Loucy (cell line): ENCODE measurements at regions not wholly inside any gene's neighbourhood (a gene's known extent, or its start where the extent isn't known, plus 50 kb on each side); places are given as distances from the start of the nearest gene placed in this dataset.

ENCODE experiments used
- CTCF ChIP-seq: fragments of 200-600 bp; sonication (generic); conservative IDR thresholded peaks from 2 replicates; pipeline ENCODE4 v1.5.1; 2014; ENCODE audit warnings: mild to moderate bottlenecking, antibody characterized with exemption, low read length
- EZH2phosphoT487 ChIP-seq: fragments of 200-600 bp; IDR thresholded peaks from 2 replicates; pipeline ENCODE4 v1.6.1; 2018; ENCODE audit warnings: antibody characterized with exemption, mild to moderate bottlenecking, moderate library complexity, borderline replicate concordance

DNA sequence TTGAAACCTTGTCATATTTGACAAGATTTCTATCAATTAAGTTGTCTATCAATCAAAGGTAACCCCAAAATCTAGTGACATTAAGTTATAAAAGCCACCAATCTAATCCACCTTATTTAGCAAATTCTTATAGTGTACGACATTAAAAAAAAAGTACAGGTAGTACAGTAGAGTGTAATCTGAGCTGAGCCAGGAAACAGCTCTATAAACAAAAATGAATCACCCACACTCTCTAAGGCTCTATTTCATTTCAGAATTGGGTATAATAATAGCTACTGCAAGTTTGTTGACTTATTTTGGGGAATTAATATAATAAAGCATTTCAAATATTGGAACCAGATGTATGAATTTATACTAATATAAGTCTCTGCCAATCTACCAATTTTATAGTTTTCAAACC is 342.4 kb upstream of the FLRT2 start:
- TF ChIP-seq CTCF (no peak), EZH2phosphoT487 (no peak)
